Glomerular endothelial cell (primary cell): ENCODE measurements at regions not wholly inside any gene's neighbourhood (a gene's known extent, or its start where the extent isn't known, plus 50 kb on each side); places are given as distances from the start of the nearest gene placed in this dataset.
A peak's percentile ranks its signal among the peaks of the same experiment; 100 is the strongest.

Source experiments
- DNase-seq: peaks from one replicate; pipeline ENCODE4 v3.0.0-alpha.2; 2011; ENCODE audit warnings: low read depth, low spot score; ENCODE audit errors: extremely low read depth

GRCh38 chr13:99122171-99122570 is 78.5 kb upstream of the UBAC2 start:
- no peak for DNase-seq

DNA sequence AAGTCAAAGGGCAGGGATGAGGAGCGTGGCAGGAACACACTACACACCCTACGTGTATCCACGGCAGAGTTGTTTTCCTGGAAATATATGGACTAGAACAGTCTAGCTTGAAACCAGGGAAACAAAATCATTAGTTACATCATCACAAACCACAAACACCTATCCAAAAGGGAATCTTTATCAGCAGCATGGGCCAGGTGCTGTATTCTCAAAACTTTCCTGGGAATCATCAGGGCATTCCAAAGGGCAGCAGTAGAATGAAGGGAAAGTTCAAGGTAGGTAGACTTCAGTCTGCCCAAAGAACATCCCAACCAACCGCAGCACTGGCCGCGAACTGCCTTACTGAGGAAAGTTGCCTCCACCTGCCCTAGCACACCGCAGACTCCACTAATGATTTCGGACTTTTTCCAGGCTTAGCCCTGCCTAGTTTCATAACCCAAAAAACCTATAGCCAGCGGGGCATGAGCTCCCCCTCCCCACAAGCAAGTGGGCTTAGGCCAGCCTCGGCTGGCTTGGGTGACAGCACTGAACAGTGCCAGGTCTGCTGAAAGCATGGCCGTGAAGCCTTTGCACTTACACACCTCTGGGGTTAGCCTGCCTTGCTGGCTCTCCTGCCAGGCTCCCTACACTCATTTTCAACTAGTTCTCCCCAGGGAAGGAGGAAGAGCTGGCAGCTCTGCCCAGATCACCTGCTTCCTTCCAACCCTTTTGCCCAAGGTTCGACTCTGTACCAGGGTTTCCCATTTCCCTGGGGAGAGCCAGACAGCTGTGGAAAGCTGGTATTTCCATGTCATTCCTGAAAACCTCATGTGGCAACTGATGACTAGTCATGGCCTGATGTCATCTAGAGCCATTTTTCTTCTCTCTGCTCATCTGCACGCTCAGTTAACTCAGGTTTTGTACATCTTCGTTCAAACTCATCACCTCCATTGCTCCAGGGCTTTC is 77.3 kb upstream of the UBAC2 start:
- no peak for DNase-seq

DNA sequence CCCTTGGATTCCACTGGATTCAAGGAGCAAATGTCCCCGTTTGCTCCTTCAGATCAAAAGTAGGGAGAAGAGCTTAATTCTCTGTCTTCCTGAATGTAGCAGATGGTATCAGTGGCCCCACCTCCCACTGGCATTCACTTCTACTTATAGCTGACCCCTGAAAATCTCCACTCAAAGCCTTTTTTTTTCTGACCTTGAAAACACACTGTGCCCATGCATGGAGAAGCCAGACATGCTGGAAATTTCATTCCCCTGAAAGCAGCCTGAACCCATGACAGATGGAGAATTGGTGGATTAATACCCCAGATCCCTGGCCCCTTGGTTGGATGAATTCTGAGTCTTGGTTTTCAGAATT is 76.6 kb upstream of the UBAC2 start:
- no peak for DNase-seq

GRCh38 chr13:99124794-99125316 is 75.8 kb upstream of the UBAC2 start:
- DNase-seq: peak; percentile 56

GRCh38 chr13:99125326-99125915 is 75.2 kb upstream of the UBAC2 start:
- DNase-seq: no peak

DNA sequence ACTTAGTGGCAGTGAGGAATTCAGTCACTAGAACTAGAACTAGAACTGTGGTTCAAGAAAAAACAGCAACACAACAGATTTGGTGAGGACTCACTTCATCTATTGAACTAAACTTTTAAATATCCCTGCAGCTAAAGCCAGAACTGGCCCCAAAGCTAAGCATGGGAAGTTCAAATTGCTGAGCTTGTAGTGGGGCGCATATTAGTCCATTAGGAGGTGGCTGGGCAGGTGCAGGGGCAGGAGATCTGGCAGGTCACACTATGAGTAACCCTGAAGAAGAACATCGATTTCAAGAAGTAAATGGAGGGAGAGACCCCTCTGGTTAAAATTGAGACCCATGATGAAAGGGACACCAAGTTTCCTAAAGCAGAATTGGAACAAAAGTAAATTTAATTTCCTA is 73.8 kb upstream of the UBAC2 start:
- no peak for DNase-seq

GRCh38 chr13:99129050-99129449 is 71.6 kb upstream of the UBAC2 start:
- DNase-seq: no peak

DNA sequence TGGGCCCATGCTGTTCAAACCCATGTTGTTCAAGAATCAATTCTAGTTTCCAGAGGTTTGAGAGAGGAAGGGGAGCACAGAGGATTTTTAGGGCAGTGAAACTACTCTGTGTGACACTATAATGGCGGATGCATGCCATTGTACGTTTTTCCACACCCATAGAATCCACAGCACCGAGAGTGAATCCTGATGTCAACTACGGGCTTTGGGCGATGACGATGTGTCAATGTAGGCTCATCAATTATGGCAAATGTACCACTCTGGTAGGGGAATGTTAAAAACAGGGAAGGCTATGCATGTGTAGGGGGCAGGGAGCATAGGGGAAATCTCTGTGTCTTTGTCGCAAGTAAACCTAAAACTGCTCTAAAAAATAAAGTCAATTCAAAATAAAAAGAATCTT is 70.7 kb upstream of the UBAC2 start:
- no peak for DNase-seq

GRCh38 chr13:99131410-99131809 is 69.2 kb upstream of the UBAC2 start:
- DNase-seq: no peak

- no peak for DNase-seq
Observed at GRCh38 chr13:99132295-99132835, 68.3 kb upstream of the UBAC2 start.

- no peak for DNase-seq
Observed at GRCh38 chr13:99133230-99133629, 67.4 kb upstream of the UBAC2 start.

- no peak for DNase-seq
Observed at GRCh38 chr13:99133848-99134247, 66.8 kb upstream of the UBAC2 start.

DNA sequence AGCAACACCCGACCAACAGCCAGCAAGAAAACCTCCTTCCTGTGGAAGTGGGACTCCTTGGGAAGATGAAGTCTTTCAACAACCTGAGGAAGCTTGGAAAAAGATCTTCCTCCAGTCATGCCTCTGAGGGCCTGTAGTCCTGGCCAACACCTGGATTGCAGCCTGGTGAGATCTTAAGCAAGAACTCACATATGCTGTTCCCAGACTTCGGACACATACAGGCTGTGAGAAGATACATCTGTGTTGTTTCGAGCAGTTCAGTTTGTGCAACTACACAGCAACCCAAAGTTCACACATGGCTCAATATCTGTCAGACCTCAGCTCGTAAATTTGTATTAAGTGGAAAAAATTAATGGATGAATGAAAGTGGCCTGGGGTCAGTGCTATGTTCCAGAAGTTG is 65.1 kb upstream of the UBAC2 start:
- DNase-seq: no peak

DNA sequence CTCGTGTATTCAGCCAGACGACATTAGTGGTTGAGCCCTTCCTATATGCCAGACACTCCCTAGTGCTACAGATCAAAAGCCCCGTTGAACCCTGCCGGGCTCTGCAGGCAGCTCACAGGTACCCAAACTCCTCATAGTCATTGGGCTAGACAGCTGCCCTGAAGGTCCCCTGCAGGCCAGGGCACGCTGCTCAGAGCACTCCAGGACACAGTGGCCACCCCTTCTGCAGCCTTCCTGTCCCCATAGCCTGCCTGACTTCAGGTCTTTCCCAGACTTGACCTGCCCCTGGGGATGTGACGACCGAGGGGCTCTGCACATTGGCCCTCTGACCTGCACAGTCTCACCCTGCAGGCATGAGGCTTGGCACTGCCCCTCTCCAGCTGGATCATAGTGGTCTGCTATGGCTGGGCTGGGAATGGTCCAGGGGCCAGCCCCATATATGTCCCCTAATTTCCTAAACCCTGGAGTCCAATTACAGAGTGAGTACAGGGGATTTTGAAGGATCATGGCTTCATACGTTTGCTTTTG is 64.2 kb upstream of the UBAC2 start:
- DNase-seq: no peak

GRCh38 chr13:99140831-99141230 is 59.8 kb upstream of the UBAC2 start:
- no peak for DNase-seq

DNA sequence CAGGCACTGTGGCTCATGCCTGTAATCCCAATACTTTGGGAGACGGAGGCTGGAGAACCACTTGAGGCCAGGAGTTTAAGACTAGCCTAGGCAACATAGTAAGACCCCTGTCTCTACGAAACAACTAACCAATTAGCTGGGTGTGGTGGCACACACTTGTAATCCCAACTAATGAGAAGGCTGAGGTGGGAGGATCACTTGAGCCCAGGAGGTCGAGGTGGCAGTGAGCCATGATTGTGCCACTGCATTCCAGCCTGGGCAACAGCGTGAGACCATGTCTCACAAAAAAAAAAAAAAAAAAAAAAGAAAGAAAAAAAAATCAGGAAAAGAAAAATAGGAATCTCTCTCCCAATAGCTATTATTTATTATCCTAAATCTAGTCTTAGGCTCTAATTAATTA is 56.8 kb upstream of the UBAC2 start:
- no peak for DNase-seq

- DNase-seq: no peak
Observed at GRCh38 chr13:99144306-99144705, 56.3 kb upstream of the UBAC2 start.

DNA sequence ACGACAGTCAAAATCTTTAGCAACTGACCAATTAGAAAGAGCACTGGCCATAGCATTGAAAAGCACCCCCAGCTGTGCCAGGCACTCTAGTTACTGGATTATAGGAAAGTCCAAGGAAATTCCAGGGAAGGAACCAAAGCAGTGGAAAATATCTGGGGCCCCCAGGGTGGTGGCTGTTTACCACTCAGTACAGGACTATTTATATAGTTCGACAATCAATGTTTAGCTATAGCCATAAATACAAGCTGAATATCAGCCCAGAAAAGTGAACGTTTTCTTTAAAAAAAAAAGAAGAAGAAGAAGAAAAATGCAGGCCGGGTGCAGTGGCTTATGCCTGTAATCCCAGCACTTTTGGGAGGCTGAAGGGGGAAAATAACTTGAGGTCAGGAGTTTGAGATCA is 55.2 kb upstream of the UBAC2 start:
- no peak for DNase-seq

DNA sequence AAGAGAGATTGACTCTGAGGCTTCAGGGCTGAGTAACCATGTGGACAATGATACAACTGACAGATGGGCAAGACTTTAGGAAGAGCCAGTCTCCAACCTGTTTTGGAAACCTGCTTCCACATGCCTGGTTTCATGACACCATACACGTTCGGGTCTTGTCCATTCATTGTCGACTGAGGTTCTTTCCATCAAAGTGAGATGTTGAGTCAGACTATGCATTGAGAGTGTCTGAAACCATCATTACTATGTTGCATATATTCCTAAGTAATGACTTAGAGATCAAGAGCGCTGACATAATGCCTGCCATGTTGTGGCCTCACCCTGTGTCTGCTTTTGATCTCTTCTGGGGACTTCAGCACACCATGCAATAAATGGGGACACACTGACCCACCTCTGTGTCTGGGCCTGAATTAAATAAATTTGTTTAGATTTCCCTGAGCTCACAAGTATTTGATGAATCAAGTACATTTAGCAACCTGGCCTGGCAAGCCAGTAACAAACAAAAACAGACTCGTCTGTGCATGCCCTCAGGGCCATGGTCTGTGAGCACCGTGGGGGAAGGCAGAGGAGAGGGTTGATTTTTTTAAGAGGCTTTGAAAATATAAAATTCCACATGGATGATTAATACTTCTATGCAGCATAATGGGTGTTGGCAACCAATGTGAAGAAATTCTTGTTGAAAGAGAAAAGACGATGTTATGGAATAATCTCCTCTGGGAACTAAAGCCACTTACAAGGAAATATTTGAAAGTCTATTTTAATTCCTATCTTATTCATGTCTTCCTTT is 49.9 kb upstream of the UBAC2 start:
- no peak for DNase-seq
